Liver (tissue), 3 donors: ENCODE measurements at regions not wholly inside any gene's neighbourhood (a gene's known extent, or its start where the extent isn't known, plus 50 kb on each side); places are given as distances from the start of the nearest gene placed in this dataset.

Experiments used
- SP1 ChIP-seq: IDR thresholded peaks from 2 replicates; pipeline ENCODE4 v1.6.1; 2018; ENCODE audit warnings: antibody characterized with exemption, mild to moderate bottlenecking
- YY1 ChIP-seq: IDR thresholded peaks from 2 replicates; pipeline ENCODE4 v1.6.1; 2016; ENCODE audit warnings: antibody characterized with exemption, mild to moderate bottlenecking
- TF ChIP-seq, protein P1 (sequence below): IDR thresholded peaks from 2 replicates; pipeline ENCODE4 v1.6.1; 2016; ENCODE audit warnings: antibody characterized with exemption
- TF ChIP-seq, protein P2 (sequence below): fragments of 150-350 bp; IDR thresholded peaks from 2 replicates; pipeline ENCODE4 v1.5.1; 2017; ENCODE audit warnings: improper control_type of control experiment, low read depth, low read length; ENCODE audit not compliant: missing input control
- TF ChIP-seq, protein P3 (sequence below): IDR thresholded peaks from 2 replicates; pipeline ENCODE4 v1.6.1; 2016; ENCODE audit warnings: antibody characterized with exemption
- TF ChIP-seq, protein P4 (sequence below): IDR thresholded peaks from 2 replicates; pipeline ENCODE4 v1.6.1; 2016; ENCODE audit warnings: antibody characterized with exemption, mild to moderate bottlenecking
- donor health status: healthy.
- donor health status: healthy.

DNA sequence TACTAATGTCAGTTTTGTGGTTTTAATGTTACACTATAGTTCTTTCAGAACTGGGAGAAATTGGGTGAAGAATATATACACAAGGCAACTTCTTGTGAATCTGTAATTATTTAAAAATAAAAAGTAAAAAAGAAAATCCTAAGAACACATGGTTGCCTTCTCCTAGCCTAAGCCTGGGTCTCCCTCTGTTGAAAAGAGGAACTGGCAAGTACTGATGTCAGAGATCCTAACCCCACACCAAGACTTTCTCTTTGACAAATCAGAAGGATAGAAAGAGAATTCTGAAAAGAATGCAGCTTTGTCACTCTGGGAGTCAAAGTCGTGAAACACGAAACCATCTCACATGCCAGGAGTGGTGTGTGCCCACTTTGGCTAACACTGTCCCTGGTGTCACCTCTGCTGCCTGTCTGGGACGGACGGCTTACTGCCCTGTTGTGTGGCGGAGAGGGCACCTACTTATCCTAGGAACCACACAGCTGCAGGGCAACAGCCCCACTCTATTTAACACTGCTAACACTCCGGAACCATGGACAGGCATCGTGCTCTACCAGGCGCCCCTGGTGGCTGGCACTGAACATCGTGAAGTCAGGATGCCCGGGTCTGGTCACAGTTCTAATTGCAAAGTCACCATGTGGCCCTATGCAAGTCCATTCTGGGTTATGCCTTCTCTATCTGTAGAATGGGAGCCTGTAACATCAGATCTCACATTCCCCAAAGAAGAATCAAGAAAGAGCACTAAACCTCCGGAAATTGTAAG lies 108.7 kb upstream of the CD82 start:
- TF ChIP-seq, protein P1, sequence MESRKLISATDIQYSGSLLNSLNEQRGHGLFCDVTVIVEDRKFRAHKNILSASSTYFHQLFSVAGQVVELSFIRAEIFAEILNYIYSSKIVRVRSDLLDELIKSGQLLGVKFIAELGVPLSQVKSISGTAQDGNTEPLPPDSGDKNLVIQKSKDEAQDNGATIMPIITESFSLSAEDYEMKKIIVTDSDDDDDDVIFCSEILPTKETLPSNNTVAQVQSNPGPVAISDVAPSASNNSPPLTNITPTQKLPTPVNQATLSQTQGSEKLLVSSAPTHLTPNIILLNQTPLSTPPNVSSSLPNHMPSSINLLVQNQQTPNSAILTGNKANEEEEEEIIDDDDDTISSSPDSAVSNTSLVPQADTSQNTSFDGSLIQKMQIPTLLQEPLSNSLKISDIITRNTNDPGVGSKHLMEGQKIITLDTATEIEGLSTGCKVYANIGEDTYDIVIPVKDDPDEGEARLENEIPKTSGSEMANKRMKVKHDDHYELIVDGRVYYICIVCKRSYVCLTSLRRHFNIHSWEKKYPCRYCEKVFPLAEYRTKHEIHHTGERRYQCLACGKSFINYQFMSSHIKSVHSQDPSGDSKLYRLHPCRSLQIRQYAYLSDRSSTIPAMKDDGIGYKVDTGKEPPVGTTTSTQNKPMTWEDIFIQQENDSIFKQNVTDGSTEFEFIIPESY = no peak
- TF ChIP-seq, protein P2, sequence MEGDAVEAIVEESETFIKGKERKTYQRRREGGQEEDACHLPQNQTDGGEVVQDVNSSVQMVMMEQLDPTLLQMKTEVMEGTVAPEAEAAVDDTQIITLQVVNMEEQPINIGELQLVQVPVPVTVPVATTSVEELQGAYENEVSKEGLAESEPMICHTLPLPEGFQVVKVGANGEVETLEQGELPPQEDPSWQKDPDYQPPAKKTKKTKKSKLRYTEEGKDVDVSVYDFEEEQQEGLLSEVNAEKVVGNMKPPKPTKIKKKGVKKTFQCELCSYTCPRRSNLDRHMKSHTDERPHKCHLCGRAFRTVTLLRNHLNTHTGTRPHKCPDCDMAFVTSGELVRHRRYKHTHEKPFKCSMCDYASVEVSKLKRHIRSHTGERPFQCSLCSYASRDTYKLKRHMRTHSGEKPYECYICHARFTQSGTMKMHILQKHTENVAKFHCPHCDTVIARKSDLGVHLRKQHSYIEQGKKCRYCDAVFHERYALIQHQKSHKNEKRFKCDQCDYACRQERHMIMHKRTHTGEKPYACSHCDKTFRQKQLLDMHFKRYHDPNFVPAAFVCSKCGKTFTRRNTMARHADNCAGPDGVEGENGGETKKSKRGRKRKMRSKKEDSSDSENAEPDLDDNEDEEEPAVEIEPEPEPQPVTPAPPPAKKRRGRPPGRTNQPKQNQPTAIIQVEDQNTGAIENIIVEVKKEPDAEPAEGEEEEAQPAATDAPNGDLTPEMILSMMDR = no peak
- TF ChIP-seq, protein P3, sequence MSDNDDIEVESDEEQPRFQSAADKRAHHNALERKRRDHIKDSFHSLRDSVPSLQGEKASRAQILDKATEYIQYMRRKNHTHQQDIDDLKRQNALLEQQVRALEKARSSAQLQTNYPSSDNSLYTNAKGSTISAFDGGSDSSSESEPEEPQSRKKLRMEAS = no peak
- TF ChIP-seq, protein P4, sequence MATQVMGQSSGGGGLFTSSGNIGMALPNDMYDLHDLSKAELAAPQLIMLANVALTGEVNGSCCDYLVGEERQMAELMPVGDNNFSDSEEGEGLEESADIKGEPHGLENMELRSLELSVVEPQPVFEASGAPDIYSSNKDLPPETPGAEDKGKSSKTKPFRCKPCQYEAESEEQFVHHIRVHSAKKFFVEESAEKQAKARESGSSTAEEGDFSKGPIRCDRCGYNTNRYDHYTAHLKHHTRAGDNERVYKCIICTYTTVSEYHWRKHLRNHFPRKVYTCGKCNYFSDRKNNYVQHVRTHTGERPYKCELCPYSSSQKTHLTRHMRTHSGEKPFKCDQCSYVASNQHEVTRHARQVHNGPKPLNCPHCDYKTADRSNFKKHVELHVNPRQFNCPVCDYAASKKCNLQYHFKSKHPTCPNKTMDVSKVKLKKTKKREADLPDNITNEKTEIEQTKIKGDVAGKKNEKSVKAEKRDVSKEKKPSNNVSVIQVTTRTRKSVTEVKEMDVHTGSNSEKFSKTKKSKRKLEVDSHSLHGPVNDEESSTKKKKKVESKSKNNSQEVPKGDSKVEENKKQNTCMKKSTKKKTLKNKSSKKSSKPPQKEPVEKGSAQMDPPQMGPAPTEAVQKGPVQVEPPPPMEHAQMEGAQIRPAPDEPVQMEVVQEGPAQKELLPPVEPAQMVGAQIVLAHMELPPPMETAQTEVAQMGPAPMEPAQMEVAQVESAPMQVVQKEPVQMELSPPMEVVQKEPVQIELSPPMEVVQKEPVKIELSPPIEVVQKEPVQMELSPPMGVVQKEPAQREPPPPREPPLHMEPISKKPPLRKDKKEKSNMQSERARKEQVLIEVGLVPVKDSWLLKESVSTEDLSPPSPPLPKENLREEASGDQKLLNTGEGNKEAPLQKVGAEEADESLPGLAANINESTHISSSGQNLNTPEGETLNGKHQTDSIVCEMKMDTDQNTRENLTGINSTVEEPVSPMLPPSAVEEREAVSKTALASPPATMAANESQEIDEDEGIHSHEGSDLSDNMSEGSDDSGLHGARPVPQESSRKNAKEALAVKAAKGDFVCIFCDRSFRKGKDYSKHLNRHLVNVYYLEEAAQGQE = no peak
- no peak for TF ChIP-seq YY1
- TF ChIP-seq SP1 = no peak
